Neuron (in vitro differentiated cells): ENCODE measurements at regions not wholly inside any gene's neighbourhood (a gene's known extent, or its start where the extent isn't known, plus 50 kb on each side); places are given as distances from the start of the nearest gene placed in this dataset.

Experiments used
- H2AFZ ChIP-seq: one replicate; pipeline ENCODE4 v1.6.1; 2013; ENCODE audit warnings: low read depth, mild to moderate bottlenecking, inconsistent platforms, low read length, moderate library complexity
- H3K27me3 ChIP-seq: one replicate; pipeline ENCODE4 v1.6.1; 2013; ENCODE audit warnings: low read length; ENCODE audit not compliant: insufficient read depth
- H3K36me3 ChIP-seq: one replicate; pipeline ENCODE4 v1.6.1; 2013; ENCODE audit warnings: low read length; ENCODE audit not compliant: insufficient read depth
- H3K4me1 ChIP-seq: one replicate; pipeline ENCODE4 v1.6.1; 2013; ENCODE audit warnings: low read length; ENCODE audit not compliant: insufficient read depth
- H3K4me3 ChIP-seq: 2 replicates; pipeline ENCODE4 v1.5.1; 2013; ENCODE audit warnings: mild to moderate bottlenecking, low read length, moderate library complexity
- H3K9me3 ChIP-seq: one replicate; pipeline ENCODE4 v1.6.1; 2013; ENCODE audit warnings: low read length

DNA sequence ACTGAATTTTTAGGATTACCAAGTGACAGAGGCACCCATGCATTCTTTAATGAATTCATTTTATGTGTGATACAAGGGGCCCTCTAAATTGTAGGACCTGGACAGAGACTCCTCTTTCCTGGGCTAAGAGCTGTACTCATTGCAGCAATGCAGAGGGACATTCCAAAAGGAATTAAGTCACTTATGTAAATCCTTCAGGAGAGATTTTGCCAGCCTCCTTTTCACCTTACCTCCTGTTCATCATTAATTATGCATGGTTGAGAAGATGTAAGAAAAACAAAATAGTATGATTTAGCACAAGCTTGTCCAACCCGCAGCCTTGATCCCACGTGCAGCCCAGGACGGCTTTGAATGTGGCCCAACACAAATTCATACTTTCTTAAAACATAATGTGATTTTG, 84.5 kb upstream of the TANK start:
- Histone ChIP-seq H3K9me3 (no peaks in the 10 kb centered on the region), H2AFZ (no peak overlapping the region), H3K4me1 (no peaks in the 10 kb centered on the region), H3K36me3 (no peaks in the 10 kb centered on the region), H3K4me3 (no peak overlapping the region), H3K27me3 (no peaks in the 10 kb centered on the region)

DNA sequence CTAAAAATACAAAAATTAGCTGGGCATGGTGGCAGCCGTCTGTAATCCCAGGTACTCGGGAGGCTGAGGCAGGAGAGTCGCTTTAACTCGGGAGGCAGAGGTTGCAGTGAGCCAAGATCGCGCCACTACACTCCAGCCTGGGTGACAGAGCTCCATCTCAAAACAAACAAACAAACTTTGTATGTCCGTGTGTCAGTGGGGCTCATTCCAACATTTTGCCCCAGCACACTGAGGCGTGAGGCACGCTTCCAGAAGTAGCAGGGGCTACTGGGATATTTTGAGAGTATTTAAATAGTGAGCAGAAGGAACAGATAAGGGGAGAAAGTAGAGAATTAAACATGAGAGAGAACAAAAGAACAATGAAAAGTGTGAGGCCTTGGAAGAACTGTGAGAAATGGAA, 83.3 kb upstream of the TANK start:
- Histone ChIP-seq H3K27me3 (no peaks in the 10 kb centered on the region), H3K4me3 (no peak overlapping the region), H3K9me3 (no peaks in the 10 kb centered on the region), H2AFZ (no peak overlapping the region), H3K36me3 (no peaks in the 10 kb centered on the region), H3K4me1 (no peaks in the 10 kb centered on the region)

DNA sequence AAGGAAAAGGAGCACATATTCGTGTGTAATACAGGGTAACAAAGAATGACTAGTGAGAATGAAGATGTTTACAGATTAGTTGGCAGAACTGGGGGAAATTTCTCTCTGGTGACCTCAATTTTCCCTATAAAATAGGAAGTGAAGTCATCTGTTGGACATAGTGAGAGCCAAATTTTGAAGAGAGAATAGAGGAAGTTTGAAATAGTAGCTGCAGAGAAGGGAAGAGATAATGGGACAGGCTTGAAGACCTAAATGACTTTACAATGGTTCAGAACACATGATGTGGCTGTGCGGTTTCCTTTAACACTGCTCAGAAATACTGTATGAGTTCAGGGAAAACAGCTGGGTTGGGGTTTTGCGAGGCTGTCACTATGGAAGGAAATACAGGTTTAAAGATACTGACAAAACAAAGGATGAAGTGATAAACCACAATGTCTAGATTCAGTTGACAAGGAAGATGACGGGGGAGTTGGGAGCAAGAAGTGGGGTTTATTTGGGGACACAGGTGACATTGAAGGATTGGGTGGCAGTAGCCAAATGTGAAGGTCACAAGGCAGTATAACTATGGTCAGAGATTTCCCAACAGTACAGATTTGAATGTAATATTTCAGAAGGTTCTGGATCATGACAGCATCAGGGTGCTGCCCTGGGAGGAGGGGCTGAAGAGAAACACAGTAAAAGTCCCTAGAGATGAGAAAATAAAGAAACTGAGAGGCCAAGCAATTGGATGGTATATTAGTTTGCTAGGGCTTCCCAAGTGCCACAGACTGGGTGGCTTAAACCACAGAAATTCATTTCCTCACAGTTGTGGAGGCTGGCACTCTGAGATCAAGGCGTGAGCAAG, 82.6 kb upstream of the TANK start:
- H3K36me3 ChIP-seq: no peaks in the 10 kb centered on the region
- H3K9me3 ChIP-seq: no peaks in the 10 kb centered on the region
- H3K27me3 ChIP-seq: no peaks in the 10 kb centered on the region
- no peaks in the 10 kb centered on the region for H3K4me1 ChIP-seq
- no peak overlapping the region for H2AFZ ChIP-seq
- H3K4me3 ChIP-seq: no peak overlapping the region

DNA sequence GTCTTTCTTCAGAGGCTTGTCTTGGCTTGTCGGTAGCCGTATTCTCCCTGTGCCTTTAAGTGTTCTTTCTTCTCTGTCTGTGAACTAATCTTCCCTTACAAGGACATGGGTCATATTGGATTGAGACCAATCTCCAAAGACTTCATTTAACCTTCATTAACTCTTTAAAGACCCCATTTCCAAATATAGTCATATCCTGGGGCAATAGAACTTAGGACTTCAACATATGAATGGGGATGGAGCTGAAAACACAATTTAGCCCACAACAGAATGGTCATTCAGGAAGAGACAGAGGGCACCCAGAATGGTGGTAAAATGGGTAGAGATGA, 82.1 kb upstream of the TANK start:
- Histone ChIP-seq H2AFZ (no peak overlapping the region), H3K36me3 (no peaks in the 10 kb centered on the region), H3K4me1 (no peaks in the 10 kb centered on the region), H3K27me3 (no peaks in the 10 kb centered on the region), H3K4me3 (no peak overlapping the region), H3K9me3 (no peaks in the 10 kb centered on the region)

DNA sequence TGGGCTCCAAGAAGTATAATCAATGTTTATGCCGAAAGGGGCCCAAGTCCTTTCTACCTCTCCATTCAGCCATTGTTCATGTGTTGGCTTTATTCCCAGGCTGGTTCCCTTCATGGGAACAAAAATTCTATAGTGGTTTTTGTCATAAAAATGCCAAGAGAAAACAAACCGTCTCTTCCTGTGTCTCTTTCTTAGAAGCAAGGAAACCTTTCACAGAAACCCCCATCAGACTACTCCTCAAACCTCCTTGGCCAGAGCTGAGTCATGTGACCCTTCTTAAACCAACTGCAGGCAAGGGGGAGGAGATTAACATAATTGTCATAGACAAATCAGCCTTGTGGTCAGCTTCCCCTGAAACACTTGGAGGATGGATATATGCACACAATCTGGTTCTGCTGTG, 75.1 kb upstream of the TANK start:
- Histone ChIP-seq H3K9me3 (no peaks in the 10 kb centered on the region), H3K4me1 (no peaks in the 10 kb centered on the region), H3K27me3 (no peaks in the 10 kb centered on the region), H2AFZ (no peak overlapping the region), H3K4me3 (no peak overlapping the region), H3K36me3 (no peaks in the 10 kb centered on the region)

DNA sequence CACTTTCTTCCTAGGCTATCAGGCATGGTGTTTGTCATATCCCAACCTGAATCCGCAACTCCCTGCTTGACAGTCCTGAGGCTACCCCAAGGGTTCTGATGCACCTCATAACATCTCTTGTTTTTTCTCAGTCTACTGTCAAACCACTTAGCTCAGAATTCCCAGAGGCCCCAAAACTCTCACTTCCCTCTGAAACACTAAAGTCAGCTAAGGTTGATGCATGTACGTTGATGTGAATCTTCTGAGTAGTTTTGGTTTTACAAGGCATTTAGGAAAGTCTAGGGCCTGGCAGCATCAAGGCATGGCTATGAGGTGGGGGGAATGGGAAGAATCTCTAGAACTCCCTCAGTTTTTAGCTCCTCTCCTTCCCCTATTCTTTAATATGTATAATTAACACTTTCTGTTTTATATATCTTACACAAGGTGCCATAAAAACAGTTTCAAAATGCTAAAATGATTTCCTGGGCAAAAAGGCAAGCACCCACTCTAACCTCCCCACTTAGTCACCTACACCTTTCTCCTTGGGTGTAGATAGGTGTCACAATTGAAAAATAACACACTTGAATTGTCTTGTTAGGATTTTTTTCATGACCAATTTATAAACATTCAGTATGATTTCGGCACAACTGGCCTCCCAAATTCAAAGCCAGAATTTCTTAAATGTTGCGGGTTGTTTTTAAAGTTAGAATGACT, 71.4 kb upstream of the TANK start:
- no peak overlapping the region for H3K4me3 ChIP-seq
- no peaks in the 10 kb centered on the region for H3K27me3 ChIP-seq
- H2AFZ ChIP-seq: no peak overlapping the region
- no peaks in the 10 kb centered on the region for H3K9me3 ChIP-seq
- no peaks in the 10 kb centered on the region for H3K36me3 ChIP-seq
- H3K4me1 ChIP-seq: no peaks in the 10 kb centered on the region

DNA sequence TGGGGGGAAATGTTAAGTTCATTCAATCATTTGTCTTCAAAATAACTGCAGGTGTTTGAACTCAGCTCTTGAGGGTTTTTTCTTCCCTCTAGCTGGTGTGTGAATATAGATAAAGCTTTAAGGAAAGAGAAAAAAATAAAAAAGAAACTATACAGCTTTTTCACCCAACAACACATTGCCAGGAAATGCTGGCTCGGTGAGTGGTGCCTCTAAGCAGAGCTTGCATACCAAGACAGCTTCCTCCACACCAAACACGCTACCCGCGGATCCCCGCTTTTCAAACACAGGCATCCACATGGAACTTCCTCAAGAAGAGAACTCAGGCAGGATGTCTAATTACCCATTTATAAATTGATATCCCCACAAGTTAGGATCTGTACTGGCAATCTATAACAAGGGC, 69.8 kb upstream of the TANK start:
- Histone ChIP-seq H3K36me3 (no peaks in the 10 kb centered on the region), H3K9me3 (no peaks in the 10 kb centered on the region), H3K27me3 (no peaks in the 10 kb centered on the region), H3K4me1 (no peaks in the 10 kb centered on the region), H3K4me3 (no peak overlapping the region), H2AFZ (no peak overlapping the region)

DNA sequence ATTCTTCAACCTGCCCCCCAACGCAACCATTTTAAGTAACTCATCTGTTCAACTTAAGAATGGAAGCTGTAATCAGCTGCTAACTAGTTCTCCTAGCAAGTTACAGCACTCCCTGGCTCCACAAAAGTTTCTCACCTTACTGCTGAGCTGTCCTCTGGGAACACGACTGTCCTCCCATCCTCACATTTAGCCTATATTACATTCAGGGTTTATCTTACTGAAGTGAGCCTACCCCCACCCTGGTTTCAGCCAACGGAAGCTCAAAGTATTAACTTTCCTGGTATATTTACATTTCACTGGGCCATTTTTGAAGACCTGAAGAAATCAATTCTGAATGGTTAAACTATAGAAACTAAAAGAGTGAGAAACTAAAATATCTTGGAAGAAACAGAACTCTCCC, 64.9 kb upstream of the TANK start:
- Histone ChIP-seq H3K36me3 (no peaks in the 10 kb centered on the region), H2AFZ (no peak overlapping the region), H3K4me1 (no peaks in the 10 kb centered on the region), H3K4me3 (no peak overlapping the region), H3K9me3 (no peaks in the 10 kb centered on the region), H3K27me3 (no peaks in the 10 kb centered on the region)

DNA sequence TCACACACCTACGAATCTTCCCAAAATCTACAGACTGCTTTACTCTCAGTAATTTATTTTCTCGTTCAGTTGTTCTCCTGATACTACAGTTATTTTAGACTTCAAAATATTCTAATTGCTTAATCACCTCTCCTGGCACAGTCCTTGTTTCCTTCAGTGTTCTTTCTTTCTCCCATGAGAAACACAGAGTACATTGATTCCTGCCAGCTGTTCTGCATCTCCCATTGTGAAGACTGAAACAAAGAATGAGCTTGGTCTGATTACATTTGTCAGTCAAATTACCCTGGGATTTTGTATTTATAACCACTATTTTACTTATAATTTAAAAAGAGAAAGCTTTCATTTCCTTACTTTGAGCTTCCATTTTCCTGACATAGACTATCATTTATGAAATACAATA, 63.9 kb upstream of the TANK start:
- Histone ChIP-seq H2AFZ (no peak overlapping the region), H3K36me3 (no peaks in the 10 kb centered on the region), H3K4me3 (no peak overlapping the region), H3K9me3 (no peaks in the 10 kb centered on the region), H3K4me1 (peaks cover 2% of the 10 kb centered on the region), H3K27me3 (no peaks in the 10 kb centered on the region)

DNA sequence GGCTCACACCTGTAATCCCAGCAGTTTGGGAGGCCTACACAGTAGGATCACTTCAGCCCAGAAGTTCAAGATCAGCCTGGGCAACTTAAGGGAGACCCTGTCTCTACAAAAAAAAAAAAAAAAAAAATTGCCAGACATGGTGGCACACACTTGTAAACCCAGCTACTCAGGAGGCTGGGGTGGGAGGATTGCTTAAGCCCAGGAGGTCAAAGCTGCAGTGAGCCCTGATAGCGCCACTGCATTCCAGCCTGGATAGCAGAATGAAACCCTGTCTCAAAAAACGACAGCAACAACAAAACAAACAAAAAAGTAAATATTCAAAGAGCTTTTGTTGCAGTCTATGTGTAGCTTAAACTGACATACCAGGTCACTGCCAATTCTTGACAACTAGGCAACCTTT, 63.1 kb upstream of the TANK start:
- Histone ChIP-seq H3K4me3 (no peak overlapping the region), H2AFZ (no peak overlapping the region), H3K27me3 (no peaks in the 10 kb centered on the region), H3K9me3 (no peaks in the 10 kb centered on the region), H3K4me1 (peaks cover 2% of the 10 kb centered on the region), H3K36me3 (no peaks in the 10 kb centered on the region)

DNA sequence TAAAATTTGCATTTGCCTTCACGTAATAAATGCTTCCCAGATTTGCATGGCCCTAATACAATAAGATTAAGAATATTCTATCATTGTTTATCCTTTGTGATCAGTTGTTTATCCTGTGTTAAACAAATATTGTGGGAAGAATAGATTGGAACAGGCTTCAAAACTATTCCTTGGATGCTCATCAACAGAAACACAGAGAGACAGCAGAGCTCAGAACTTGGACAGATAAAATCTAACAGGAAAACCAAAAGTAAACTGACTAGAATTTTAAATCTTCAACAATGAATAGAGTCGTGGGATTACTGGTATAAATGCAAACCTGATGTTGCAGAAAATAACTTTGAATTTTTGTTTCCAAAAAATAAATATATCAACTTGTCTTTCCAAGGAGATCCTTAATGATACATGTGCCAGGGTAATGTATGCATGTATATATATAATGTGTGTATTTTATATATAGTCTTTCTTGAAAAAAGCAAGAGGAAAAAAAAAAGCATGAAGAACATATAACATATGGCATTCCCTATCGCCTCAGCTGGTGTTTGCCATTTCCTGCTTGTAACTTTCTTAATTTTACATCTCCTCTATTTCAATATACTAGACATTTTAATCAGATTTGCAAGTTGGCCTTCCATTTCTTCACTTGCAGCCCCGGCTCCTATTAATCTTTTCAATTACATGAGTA, 59.9 kb upstream of the TANK start:
- peaks cover 2% of the 10 kb centered on the region for H3K4me1 ChIP-seq
- no peak overlapping the region for H2AFZ ChIP-seq
- H3K36me3 ChIP-seq: no peaks in the 10 kb centered on the region
- H3K9me3 ChIP-seq: no peaks in the 10 kb centered on the region
- no peak overlapping the region for H3K4me3 ChIP-seq
- H3K27me3 ChIP-seq: no peaks in the 10 kb centered on the region

DNA sequence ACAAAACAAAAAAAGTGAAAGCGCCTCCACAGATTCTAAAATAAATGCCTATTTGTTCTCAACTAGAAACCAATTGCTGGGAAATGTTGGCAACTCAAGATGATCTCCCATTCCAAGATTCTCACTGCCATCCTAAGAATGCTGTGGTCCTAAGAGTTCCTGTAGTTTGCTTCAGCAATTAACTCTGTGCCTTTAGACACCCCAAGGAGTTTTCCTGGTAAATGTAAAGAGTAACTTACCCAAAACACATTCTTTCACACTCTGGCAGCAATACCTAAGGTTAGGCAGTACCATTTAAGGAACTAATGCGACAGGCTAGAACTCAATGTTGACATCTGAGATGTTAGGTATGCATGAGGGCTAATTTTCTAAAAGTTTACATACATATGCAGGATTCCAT, 58.8 kb upstream of the TANK start:
- Histone ChIP-seq H3K4me3 (no peak overlapping the region), H3K36me3 (no peaks in the 10 kb centered on the region), H3K27me3 (no peaks in the 10 kb centered on the region), H3K4me1 (peaks cover 2% of the 10 kb centered on the region), H3K9me3 (no peaks in the 10 kb centered on the region), H2AFZ (no peak overlapping the region)

DNA sequence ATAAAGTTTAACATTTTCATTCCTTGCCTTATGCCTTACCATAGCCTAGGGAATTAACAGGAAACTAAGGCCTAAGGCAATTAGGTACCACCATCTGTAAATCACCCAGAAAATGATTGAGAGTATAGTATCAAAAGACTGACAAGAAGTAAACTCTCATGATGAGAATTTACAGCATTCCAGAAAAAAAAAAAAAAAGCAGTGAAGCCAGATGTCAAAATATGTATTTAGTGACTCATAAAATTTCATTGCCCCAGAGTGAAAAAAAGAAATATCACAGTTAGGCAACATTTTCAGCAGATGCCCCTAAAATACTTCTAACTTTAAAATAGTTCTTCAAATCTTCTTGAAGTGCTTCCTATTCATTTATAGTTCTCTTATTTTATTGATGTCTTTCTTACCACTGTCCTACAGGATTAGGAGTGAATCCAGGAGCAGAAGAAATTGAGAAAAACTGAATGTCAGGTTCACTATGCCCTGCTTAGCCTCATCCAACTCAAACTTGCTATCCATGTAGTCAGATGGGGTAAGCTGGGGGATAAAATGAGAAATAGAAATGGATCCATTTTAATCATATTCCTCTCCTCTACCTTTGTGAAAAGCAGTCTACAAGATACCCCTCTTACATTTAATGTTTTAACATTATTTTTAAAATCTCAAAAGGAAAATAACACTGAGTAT, 57.3 kb upstream of the TANK start:
- peaks cover 2% of the 10 kb centered on the region for H3K4me1 ChIP-seq
- no peaks in the 10 kb centered on the region for H3K36me3 ChIP-seq
- no peaks in the 10 kb centered on the region for H3K27me3 ChIP-seq
- no peak overlapping the region for H2AFZ ChIP-seq
- no peak overlapping the region for H3K4me3 ChIP-seq
- H3K9me3 ChIP-seq: no peaks in the 10 kb centered on the region
